ENCODE measurements at regions not wholly inside any gene's neighbourhood (a gene's known extent, or its start where the extent isn't known, plus 50 kb on each side); places are given as distances from the start of the nearest gene placed in this dataset.
"Not testable (repeated sequence)": the region's sequence is repeated elsewhere in the genome, so short reads cannot be mapped to it uniquely, and the experiment has no call there.

GRCh38 chr12:63508543-63508942 is 159.8 kb downstream of the DPY19L2 start:
- no peak overlapping the region for H3K27ac ChIP-seq
- WGBS, 10 experiments, result 0 to 96% (median 75%) methylated on average over 1 to 5 of the region's 5 CpGs
- H3K4me1 ChIP-seq (replicated peaks in 1 of 2), result no peaks in the 10 kb centered on the region
- H3K4me3 ChIP-seq, result no peak overlapping the region
- no peak for ATAC-seq (replicated peaks in 6 of 8)
- in situ Hi-C loops (cut with MboI; ENCODE audit: low pct_unique_long_range_greater_than_20kb in 2 of 9, low sequenced_read_pairs in 9 of 9, unreplicated experiment in 9 of 9), result no loop called here

GRCh38 chr12:63499567-63499966 is 168.7 kb downstream of the DPY19L2 start:
- no peak for ATAC-seq (replicated peaks in 6 of 8)
- no peaks in the 10 kb centered on the region for H3K4me1 ChIP-seq (replicated peaks in 1 of 2)
- in situ Hi-C loops (cut with MboI; ENCODE audit: low pct_unique_long_range_greater_than_20kb in 2 of 9, low sequenced_read_pairs in 9 of 9, unreplicated experiment in 9 of 9), result no loop called here
- no peak overlapping the region for H3K27ac ChIP-seq
- H3K4me3 ChIP-seq, result no peak overlapping the region
- 22 to 92% (median 80%) methylated on average over 1 to 6 of the region's 6 CpGs; no CpG with 5 or more reads in 5 of the 10 experiments for WGBS, 10 experiments

GRCh38 chr12:63498239-63498638 is 170.1 kb downstream of the DPY19L2 start:
- Histone ChIP-seq H3K4me1 (replicated peaks in 1 of 2) (no peaks in the 10 kb centered on the region), H3K4me3 (no peak overlapping the region), H3K27ac (no peak overlapping the region)
- in situ Hi-C loops (cut with MboI; ENCODE audit: low pct_unique_long_range_greater_than_20kb in 2 of 9, low sequenced_read_pairs in 9 of 9, unreplicated experiment in 9 of 9), result no loop called here
- no peak for ATAC-seq (replicated peaks in 6 of 8)

- ATAC-seq (replicated peaks in 6 of 8), result no peak
- no peak overlapping the region for H3K27ac ChIP-seq
- no peaks in the 10 kb centered on the region for H3K4me1 ChIP-seq (replicated peaks in 1 of 2)
- WGBS, 10 experiments, result 0 to 92% (median 43%) methylated on average over 1 to 2 of the region's 2 CpGs; no CpG with 5 or more reads in 2 of the 10 experiments
- in situ Hi-C loops (cut with MboI; ENCODE audit: low pct_unique_long_range_greater_than_20kb in 2 of 9, low sequenced_read_pairs in 9 of 9, unreplicated experiment in 9 of 9), result no loop called here
- no peak overlapping the region for H3K4me3 ChIP-seq
Measured at GRCh38 chr12:63496654-63497053, 171.6 kb downstream of the DPY19L2 start.

GRCh38 chr12:63495974-63496373 is 172.3 kb downstream of the DPY19L2 start:
- WGBS, 10 experiments, result 0 to 100% (median 50%) methylated on average over 1 of the region's 1 CpG; no CpG with 5 or more reads in 1 of the 10 experiments
- in situ Hi-C loops (cut with MboI; ENCODE audit: low pct_unique_long_range_greater_than_20kb in 2 of 9, low sequenced_read_pairs in 9 of 9, unreplicated experiment in 9 of 9), result no loop called here
- no peak for ATAC-seq (replicated peaks in 6 of 8)

GRCh38 chr12:63493357-63493756 is 174.9 kb downstream of the DPY19L2 start:
- WGBS, 10 experiments, result 40 to 100% (median 75%) methylated on average over 2 to 4 of the region's 4 CpGs; no CpG with 5 or more reads in 4 of the 10 experiments
- H3K27ac ChIP-seq; H3K4me1 ChIP-seq (replicated peaks in 1 of 2); H3K4me3 ChIP-seq; ATAC-seq (replicated peaks in 6 of 8); in situ Hi-C loops (cut with MboI; ENCODE audit: low pct_unique_long_range_greater_than_20kb in 2 of 9, low sequenced_read_pairs in 9 of 9, unreplicated experiment in 9 of 9): not testable (repeated sequence)

More at GRCh38 chr12:63495974-63496373, 172.3 kb downstream of the DPY19L2 start:
- H3K27ac ChIP-seq, result no peak overlapping the region
- no peak overlapping the region for H3K4me3 ChIP-seq
- no peaks in the 10 kb centered on the region for H3K4me1 ChIP-seq (replicated peaks in 1 of 2)

GRCh38 chr12:63480186-63480585 is 188.1 kb downstream of the DPY19L2 start:
- in situ Hi-C loops (cut with MboI; ENCODE audit: low pct_unique_long_range_greater_than_20kb in 2 of 9, low sequenced_read_pairs in 9 of 9, unreplicated experiment in 9 of 9), result no loop called here
- no peak for ATAC-seq (replicated peaks in 6 of 8)
- Histone ChIP-seq H3K4me1 (replicated peaks in 1 of 2) (no peaks in the 10 kb centered on the region), H3K4me3 (no peak overlapping the region), H3K27ac (no peak overlapping the region)
- 0 to 100% (median 89%) methylated on average over 2 of the region's 2 CpGs for WGBS, 10 experiments

GRCh38 chr12:63470161-63470560 is 198.1 kb downstream of the DPY19L2 start:
- ATAC-seq (replicated peaks in 6 of 8), result peak in 3 of 8 experiments; percentile 44 to 82 (median 61)
- 27 to 83% (median 71%) methylated on average over 1 of the region's 1 CpG; no CpG with 5 or more reads in 2 of the 10 experiments for WGBS, 10 experiments
- no peaks in the 10 kb centered on the region for H3K4me1 ChIP-seq (replicated peaks in 1 of 2)
- no peak overlapping the region for H3K4me3 ChIP-seq
- H3K27ac ChIP-seq, result no peak overlapping the region
- in situ Hi-C loops (cut with MboI; ENCODE audit: low pct_unique_long_range_greater_than_20kb in 2 of 9, low sequenced_read_pairs in 9 of 9, unreplicated experiment in 9 of 9), result no loop called here

- in situ Hi-C loops (cut with MboI; ENCODE audit: low pct_unique_long_range_greater_than_20kb in 2 of 9, low sequenced_read_pairs in 9 of 9, unreplicated experiment in 9 of 9), result no loop called here
- WGBS, 10 experiments, result 26 to 92% (median 67%) methylated on average over 1 to 4 of the region's 4 CpGs; no CpG with 5 or more reads in 1 of the 10 experiments
- Histone ChIP-seq H3K4me3 (no peak overlapping the region), H3K27ac (no peak overlapping the region), H3K4me1 (replicated peaks in 1 of 2) (no peaks in the 10 kb centered on the region)
- no peak for ATAC-seq (replicated peaks in 6 of 8)
Measured at GRCh38 chr12:63467951-63468350, 200.3 kb downstream of the DPY19L2 start.

GRCh38 chr12:63457857-63458256 is 210.4 kb downstream of the DPY19L2 start:
- H3K4me3 ChIP-seq, result no peak overlapping the region
- 0 to 100% (median 77%) methylated on average over 1 of the region's 1 CpG; no CpG with 5 or more reads in 3 of the 10 experiments for WGBS, 10 experiments
- H3K27ac ChIP-seq, result no peak overlapping the region
- no peak for ATAC-seq (replicated peaks in 6 of 8)
- in situ Hi-C loops (cut with MboI; ENCODE audit: low pct_unique_long_range_greater_than_20kb in 2 of 9, low sequenced_read_pairs in 9 of 9, unreplicated experiment in 9 of 9), result no loop called here
- no peaks in the 10 kb centered on the region for H3K4me1 ChIP-seq (replicated peaks in 1 of 2)

GRCh38 chr12:63457428-63457827 is 210.9 kb downstream of the DPY19L2 start:
- in situ Hi-C loops (cut with MboI; ENCODE audit: low pct_unique_long_range_greater_than_20kb in 2 of 9, low sequenced_read_pairs in 9 of 9, unreplicated experiment in 9 of 9), result no loop called here
- ATAC-seq (replicated peaks in 6 of 8), result peak in 2 of 8 experiments; percentile 65 to 93
- Histone ChIP-seq H3K4me3 (no peak overlapping the region), H3K27ac (no peak overlapping the region), H3K4me1 (replicated peaks in 1 of 2) (no peaks in the 10 kb centered on the region)

GRCh38 chr12:63450816-63451215 is 217.5 kb downstream of the DPY19L2 start:
- H3K27ac ChIP-seq, result no peak overlapping the region
- in situ Hi-C loops (cut with MboI; ENCODE audit: low pct_unique_long_range_greater_than_20kb in 2 of 9, low sequenced_read_pairs in 9 of 9, unreplicated experiment in 9 of 9), result no loop called here
- H3K4me1 ChIP-seq (replicated peaks in 1 of 2), result no peaks in the 10 kb centered on the region
- 13 to 88% (median 73%) methylated on average over 2 of the region's 2 CpGs; no CpG with 5 or more reads in 1 of the 10 experiments for WGBS, 10 experiments
- no peak for ATAC-seq (replicated peaks in 6 of 8)
- no peak overlapping the region for H3K4me3 ChIP-seq

- no peak overlapping the region for H3K27ac ChIP-seq
- H3K4me1 ChIP-seq (replicated peaks in 1 of 2), result no peaks in the 10 kb centered on the region
- peak in 3 of 8 experiments; percentile 36 to 83 (median 82) for ATAC-seq (replicated peaks in 6 of 8)
- in situ Hi-C loops (cut with MboI; ENCODE audit: low pct_unique_long_range_greater_than_20kb in 2 of 9, low sequenced_read_pairs in 9 of 9, unreplicated experiment in 9 of 9), result no loop called here
- WGBS, 10 experiments, result 0 to 100% (median 17%) methylated on average over 1 of the region's 1 CpG; no CpG with 5 or more reads in 4 of the 10 experiments
- H3K4me3 ChIP-seq, result no peak overlapping the region
Measured at GRCh38 chr12:63450334-63450733, 218.0 kb downstream of the DPY19L2 start.

GRCh38 chr12:63445224-63445880 is 222.9 kb downstream of the DPY19L2 start:
- Histone ChIP-seq H3K27ac (no peak overlapping the region), H3K4me3 (no peak overlapping the region), H3K4me1 (replicated peaks in 1 of 2) (no peaks in the 10 kb centered on the region)
- in situ Hi-C loops (cut with MboI; ENCODE audit: low pct_unique_long_range_greater_than_20kb in 2 of 9, low sequenced_read_pairs in 9 of 9, unreplicated experiment in 9 of 9), result loop anchor here in 1 of 9 experiments (25.0 kb wide), 1 partner anchor 108 kb away; no protein-coding TSS in a partner anchor
- 16 to 88% (median 72%) methylated on average over 1 to 3 of the region's 3 CpGs; no CpG with 5 or more reads in 1 of the 10 experiments for WGBS, 10 experiments
- ATAC-seq (replicated peaks in 6 of 8), result peak in 7 of 8 experiments; percentile 28 to 80 (median 73)

All from motor neuron (in vitro differentiated cells).